HEK293 (cell line): ENCODE measurements at regions not wholly inside any gene's neighbourhood (a gene's known extent, or its start where the extent isn't known, plus 50 kb on each side); places are given as distances from the start of the nearest gene placed in this dataset.

Source experiments
- CTCF ChIA-PET: fragments of 350-600 bp; formaldehyde crosslinking; extraction: SDS; loops from one replicate; lab custom pipeline; 2021; ENCODE audit warnings: antibody characterized with exemption; lab: Yijun Ruan, JAX
- POLR2A ChIA-PET: fragments of 300-600 bp; formaldehyde crosslinking; extraction: SDS; loops from one replicate; lab custom pipeline; 2020; ENCODE audit warnings: antibody characterized with exemption, inconsistent platforms; lab: Yijun Ruan, JAX
- H3K27ac ChIP-seq: fragments of 200-500 bp; sonication (Bioruptor generic); 2 replicates; pipeline ENCODE4 v1.5.1; 2014; ENCODE audit warnings: low read depth, low read length, control low read depth, inconsistent platforms; ENCODE audit errors: extremely low read depth
- H3K36me3 ChIP-seq, 2 experiments: fragments of 200-500 bp in 1 of 2; sonication (Bioruptor generic) in 1 of 2; 1 replicate in 1 of 2; 2 replicates in 1 of 2; pipeline ENCODE4 v1.5.1; 2014 to 2017; ENCODE audit warnings: inconsistent platforms in 2 of 2, low read length in 2 of 2; ENCODE audit not compliant: control insufficient read depth in 2 of 2, insufficient read depth in 1 of 2
- H3K4me1 ChIP-seq: fragments of 200-500 bp; sonication (Bioruptor generic); 2 replicates; pipeline ENCODE4 v1.5.1; 2014; ENCODE audit warnings: mild to moderate bottlenecking, low read length, inconsistent platforms; ENCODE audit not compliant: control insufficient read depth, insufficient read depth
- H3K4me3 ChIP-seq: 2 replicates; pipeline ENCODE4 v1.5.1; 2011; ENCODE audit warnings: low read depth, mild to moderate bottlenecking, control low read depth, low read length, moderate library complexity
- H3K9me3 ChIP-seq: fragments of 200-500 bp; sonication (Bioruptor generic); 2 replicates; pipeline ENCODE4 v1.5.1; 2014; ENCODE audit warnings: low read depth, low read length, inconsistent platforms; ENCODE audit not compliant: control insufficient read depth, insufficient read depth
- HOXC10 ChIP-seq: sonication (generic); formaldehyde crosslinking; IDR thresholded peaks from 2 replicates; pipeline ENCODE4 v1.8.1; 2023; ENCODE audit warnings: mild to moderate bottlenecking, missing genetic modification reagents
- MZF1 ChIP-seq: fragments of 450-650 bp; formaldehyde crosslinking; IDR thresholded peaks from 2 replicates; pipeline ENCODE4 v1.5.1; 2017; ENCODE audit warnings: missing biosample characterization, missing genetic modification characterization, borderline replicate concordance
- OVOL3 ChIP-seq: fragments of 450-650 bp; formaldehyde crosslinking; IDR thresholded peaks from 2 replicates; pipeline ENCODE4 v1.5.1; 2016; ENCODE audit warnings: missing biosample characterization, missing genetic modification characterization
- PRDM1 ChIP-seq: fragments of 450-650 bp; formaldehyde crosslinking; IDR thresholded peaks from 2 replicates; pipeline ENCODE4; 2016; ENCODE audit warnings: missing biosample characterization, missing genetic modification characterization
- RBAK ChIP-seq: fragments of 450-650 bp; formaldehyde crosslinking; IDR thresholded peaks from 2 replicates; pipeline ENCODE4 v1.5.1; 2016; ENCODE audit warnings: missing biosample characterization, missing genetic modification characterization
- SALL2 ChIP-seq: fragments of 450-650 bp; formaldehyde crosslinking; IDR thresholded peaks from 2 replicates; pipeline ENCODE4 v1.5.0; 2017; ENCODE audit warnings: missing biosample characterization, mild to moderate bottlenecking, missing genetic modification characterization, borderline replicate concordance
- YY2 ChIP-seq: fragments of 450-650 bp; formaldehyde crosslinking; IDR thresholded peaks from 2 replicates; pipeline ENCODE4 v1.5.1; 2016; ENCODE audit warnings: missing biosample characterization, missing genetic modification characterization
- ZBTB48 ChIP-seq: fragments of 450-650 bp; formaldehyde crosslinking; IDR thresholded peaks from 2 replicates; pipeline ENCODE4 v1.5.1; 2016; ENCODE audit warnings: missing biosample characterization, missing genetic modification characterization
- ZFP37 ChIP-seq: fragments of 450-650 bp; formaldehyde crosslinking; IDR thresholded peaks from 2 replicates; pipeline ENCODE4 v1.5.1; 2016; ENCODE audit warnings: missing biosample characterization, missing genetic modification characterization
- ZFP41 ChIP-seq: fragments of 450-650 bp; formaldehyde crosslinking; IDR thresholded peaks from 2 replicates; pipeline ENCODE4 v1.5.1; 2016; ENCODE audit warnings: missing biosample characterization, missing genetic modification characterization, borderline replicate concordance
- ZNF10 ChIP-seq: fragments of 450-650 bp; formaldehyde crosslinking; IDR thresholded peaks from 2 replicates; pipeline ENCODE4 v1.5.1; 2017; ENCODE audit warnings: missing biosample characterization, missing genetic modification characterization
- ZNF121 ChIP-seq: fragments of 450-650 bp; formaldehyde crosslinking; IDR thresholded peaks from 2 replicates; pipeline ENCODE4 v1.5.1; 2016; ENCODE audit warnings: missing biosample characterization, missing genetic modification characterization
- ZNF132 ChIP-seq: fragments of 450-650 bp; formaldehyde crosslinking; IDR thresholded peaks from 2 replicates; pipeline ENCODE4 v1.5.1; 2017; ENCODE audit warnings: missing biosample characterization, missing genetic modification characterization, borderline replicate concordance
- ZNF2 ChIP-seq: fragments of 450-650 bp; formaldehyde crosslinking; IDR thresholded peaks from 2 replicates; pipeline ENCODE4 v1.5.1; 2016; ENCODE audit warnings: missing biosample characterization, missing genetic modification characterization
- ZNF211 ChIP-seq: fragments of 450-650 bp; formaldehyde crosslinking; IDR thresholded peaks from 2 replicates; pipeline ENCODE4 v1.5.1; 2016; ENCODE audit warnings: low read depth, missing biosample characterization, missing genetic modification characterization
- ZNF23 ChIP-seq: fragments of 450-650 bp; formaldehyde crosslinking; IDR thresholded peaks from 2 replicates; pipeline ENCODE4 v1.5.1; 2016; ENCODE audit warnings: missing biosample characterization, missing genetic modification characterization, borderline replicate concordance
- ZNF404 ChIP-seq: fragments of 450-650 bp; formaldehyde crosslinking; IDR thresholded peaks from 2 replicates; pipeline ENCODE4 v1.5.1; 2017; ENCODE audit warnings: missing biosample characterization, missing genetic modification characterization
- ZNF529 ChIP-seq: fragments of 450-650 bp; formaldehyde crosslinking; IDR thresholded peaks from 2 replicates; pipeline ENCODE4 v1.5.1; 2017; ENCODE audit warnings: missing genetic modification characterization, missing biosample characterization; ENCODE audit not compliant: insufficient replicate concordance
- ZNF560 ChIP-seq: fragments of 450-650 bp; formaldehyde crosslinking; IDR thresholded peaks from 2 replicates; pipeline ENCODE4 v1.5.1; 2017; ENCODE audit warnings: missing biosample characterization, missing genetic modification characterization, borderline replicate concordance
- ZNF707 ChIP-seq: fragments of 450-650 bp; formaldehyde crosslinking; IDR thresholded peaks from 2 replicates; pipeline ENCODE4 v1.5.1; 2016; ENCODE audit warnings: missing biosample characterization, missing genetic modification characterization
- ZNF768 ChIP-seq: fragments of 450-650 bp; formaldehyde crosslinking; IDR thresholded peaks from 2 replicates; pipeline ENCODE4 v1.5.1; 2018; ENCODE audit warnings: missing biosample characterization, mild to moderate bottlenecking, missing genetic modification characterization
- ZSCAN30 ChIP-seq: fragments of 450-650 bp; IDR thresholded peaks from 2 replicates; pipeline ENCODE4 v1.5.1; 2018; ENCODE audit warnings: missing biosample characterization, mild to moderate bottlenecking, missing genetic modification characterization, moderate library complexity
- TF ChIP-seq, protein P1 (sequence below): fragments of 450-650 bp; formaldehyde crosslinking; IDR thresholded peaks from 2 replicates; pipeline ENCODE4 v1.5.1; 2017; ENCODE audit warnings: missing biosample characterization, missing genetic modification characterization
- TF ChIP-seq, protein P2 (sequence below): fragments of 450-650 bp; formaldehyde crosslinking; IDR thresholded peaks from 2 replicates; pipeline ENCODE4 v1.5.1; 2016; ENCODE audit warnings: missing biosample characterization, missing genetic modification characterization
- TF ChIP-seq, protein P3 (sequence below): sonication (generic); formaldehyde crosslinking; IDR thresholded peaks from 2 replicates; pipeline ENCODE4 v1.8.1; 2022; ENCODE audit warnings: mild to moderate bottlenecking, moderate library complexity, missing genetic modification reagents

GRCh38 chr4:177116161-177116560 lies 193.5 kb upstream of the NEIL3 start (continued):
- no peak for TF ChIP-seq ZNF768 (tag by site-specific recombination)
- TF ChIP-seq SALL2 (tag by site-specific recombination) = no peak
- TF ChIP-seq ZBTB48 (tag by site-specific recombination) = no peak
- TF ChIP-seq ZNF707 (tag by site-specific recombination) = no peak
- no peak for TF ChIP-seq ZNF211

- no peaks in the 10 kb centered on the region for H3K4me1 ChIP-seq
- H3K4me3 ChIP-seq = no peak overlapping the region
- CTCF ChIA-PET = no interaction called here
- H3K27ac ChIP-seq = no peak overlapping the region
- POLR2A ChIA-PET = no interaction called here
- H3K9me3 ChIP-seq = no peaks in the 10 kb centered on the region
- TF ChIP-seq ZNF23 (tag by site-specific recombination) = no peak
- TF ChIP-seq, protein P1, sequence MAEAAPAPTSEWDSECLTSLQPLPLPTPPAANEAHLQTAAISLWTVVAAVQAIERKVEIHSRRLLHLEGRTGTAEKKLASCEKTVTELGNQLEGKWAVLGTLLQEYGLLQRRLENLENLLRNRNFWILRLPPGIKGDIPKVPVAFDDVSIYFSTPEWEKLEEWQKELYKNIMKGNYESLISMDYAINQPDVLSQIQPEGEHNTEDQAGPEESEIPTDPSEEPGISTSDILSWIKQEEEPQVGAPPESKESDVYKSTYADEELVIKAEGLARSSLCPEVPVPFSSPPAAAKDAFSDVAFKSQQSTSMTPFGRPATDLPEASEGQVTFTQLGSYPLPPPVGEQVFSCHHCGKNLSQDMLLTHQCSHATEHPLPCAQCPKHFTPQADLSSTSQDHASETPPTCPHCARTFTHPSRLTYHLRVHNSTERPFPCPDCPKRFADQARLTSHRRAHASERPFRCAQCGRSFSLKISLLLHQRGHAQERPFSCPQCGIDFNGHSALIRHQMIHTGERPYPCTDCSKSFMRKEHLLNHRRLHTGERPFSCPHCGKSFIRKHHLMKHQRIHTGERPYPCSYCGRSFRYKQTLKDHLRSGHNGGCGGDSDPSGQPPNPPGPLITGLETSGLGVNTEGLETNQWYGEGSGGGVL (tag by site-specific recombination) = no peak
- TF ChIP-seq, protein P2, sequence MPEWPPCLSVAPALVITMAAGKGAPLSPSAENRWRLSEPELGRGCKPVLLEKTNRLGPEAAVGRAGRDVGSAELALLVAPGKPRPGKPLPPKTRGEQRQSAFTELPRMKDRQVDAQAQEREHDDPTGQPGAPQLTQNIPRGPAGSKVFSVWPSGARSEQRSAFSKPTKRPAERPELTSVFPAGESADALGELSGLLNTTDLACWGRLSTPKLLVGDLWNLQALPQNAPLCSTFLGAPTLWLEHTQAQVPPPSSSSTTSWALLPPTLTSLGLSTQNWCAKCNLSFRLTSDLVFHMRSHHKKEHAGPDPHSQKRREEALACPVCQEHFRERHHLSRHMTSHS (tag by site-specific recombination) = no peak
- H3K36me3 ChIP-seq = no peaks in the 10 kb centered on the region
Observed at GRCh38 chr4:177117256-177117655, 192.4 kb upstream of the NEIL3 start.

- H3K9me3 ChIP-seq = no peaks in the 10 kb centered on the region
- POLR2A ChIA-PET = no interaction called here
- CTCF ChIA-PET = no interaction called here
- H3K27ac ChIP-seq = no peak overlapping the region
- H3K4me1 ChIP-seq = no peaks in the 10 kb centered on the region
- H3K36me3 ChIP-seq = no peaks in the 10 kb centered on the region
- TF ChIP-seq, protein P3, sequence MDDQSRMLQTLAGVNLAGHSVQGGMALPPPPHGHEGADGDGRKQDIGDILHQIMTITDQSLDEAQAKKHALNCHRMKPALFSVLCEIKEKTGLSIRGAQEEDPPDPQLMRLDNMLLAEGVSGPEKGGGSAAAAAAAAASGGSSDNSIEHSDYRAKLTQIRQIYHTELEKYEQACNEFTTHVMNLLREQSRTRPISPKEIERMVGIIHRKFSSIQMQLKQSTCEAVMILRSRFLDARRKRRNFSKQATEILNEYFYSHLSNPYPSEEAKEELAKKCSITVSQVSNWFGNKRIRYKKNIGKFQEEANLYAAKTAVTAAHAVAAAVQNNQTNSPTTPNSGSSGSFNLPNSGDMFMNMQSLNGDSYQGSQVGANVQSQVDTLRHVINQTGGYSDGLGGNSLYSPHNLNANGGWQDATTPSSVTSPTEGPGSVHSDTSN (CRISPR knock-in tag) = no peak
- TF ChIP-seq ZFP41 (tag by site-specific recombination) (no peak), HOXC10 (CRISPR knock-in tag) (no peak), ZNF121 (tag by site-specific recombination) (no peak), RBAK (tag by site-specific recombination) (no peak), ZNF404 (no peak), ZNF23 (tag by site-specific recombination) (no peak), OVOL3 (no peak), YY2 (tag by site-specific recombination) (no peak), ZNF10 (tag by site-specific recombination) (no peak), ZNF132 (tag by site-specific recombination) (no peak), MZF1 (no peak), ZSCAN30 (no peak), PRDM1 (tag by site-specific recombination) (no peak), ZFP37 (tag by site-specific recombination) (no peak), ZNF2 (no peak), ZNF560 (tag by site-specific recombination) (no peak), ZNF529 (no peak)
- H3K4me3 ChIP-seq = no peak overlapping the region
Observed at GRCh38 chr4:177118596-177118995, 191.1 kb upstream of the NEIL3 start.
